HG02759 (cell line): ENCODE measurements at regions not wholly inside any gene's neighbourhood (a gene's known extent, or its start where the extent isn't known, plus 50 kb on each side); places are given as distances from the start of the nearest gene placed in this dataset.
"Not testable (repeated sequence)": the region's sequence is repeated elsewhere in the genome, so short reads cannot be mapped to it uniquely, and the experiment has no call there.

Experiments used
- ATAC-seq: cut with Tn5 transposase; IDR thresholded peaks from one replicate; pipeline ENCODE4 v1.9.1; 2021; ENCODE audit warnings: mild to moderate bottlenecking, moderate library complexity; ENCODE audit not compliant: unreplicated experiment

DNA sequence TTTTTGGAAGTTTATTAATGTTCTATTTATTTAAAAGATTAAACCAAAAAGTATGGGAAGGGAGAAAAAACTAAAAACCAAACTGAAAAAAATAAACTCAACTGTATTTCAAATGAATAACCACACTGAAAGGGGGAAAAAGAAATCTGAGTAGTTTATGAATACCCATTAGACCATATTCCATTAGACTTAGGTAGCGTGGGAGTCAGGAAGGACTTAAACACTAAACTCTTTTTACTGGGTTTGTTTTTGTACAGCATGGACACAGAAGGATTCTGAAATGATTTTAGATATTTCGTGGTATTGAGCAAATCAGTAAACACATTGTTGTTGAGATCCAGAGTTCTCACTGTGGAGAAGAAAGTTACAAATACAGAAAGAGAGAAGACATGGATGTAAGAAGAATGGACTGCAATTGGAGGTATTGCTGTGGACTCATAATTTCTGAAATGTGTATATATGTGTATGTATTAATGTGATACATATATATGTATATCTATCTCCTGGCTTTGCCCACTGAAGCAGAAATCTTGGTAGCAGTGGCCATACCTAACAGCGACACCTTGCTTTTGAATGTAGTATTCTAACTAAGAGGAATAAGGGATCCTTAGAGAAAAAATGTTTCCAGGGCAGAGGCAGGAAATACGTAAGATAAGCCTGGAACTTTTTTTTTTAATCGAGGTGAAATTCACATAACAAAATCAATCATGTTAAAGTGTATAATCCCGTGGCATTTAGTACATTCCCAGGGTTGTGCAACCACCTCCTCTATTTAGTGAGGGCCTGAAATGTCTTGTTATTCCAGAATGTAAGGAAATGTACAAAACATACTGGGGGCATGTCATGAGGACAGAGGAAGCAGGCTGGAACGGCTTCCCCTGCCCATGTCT is 228.8 kb downstream of the SMARCA2 start:
- ATAC-seq: no peak

DNA sequence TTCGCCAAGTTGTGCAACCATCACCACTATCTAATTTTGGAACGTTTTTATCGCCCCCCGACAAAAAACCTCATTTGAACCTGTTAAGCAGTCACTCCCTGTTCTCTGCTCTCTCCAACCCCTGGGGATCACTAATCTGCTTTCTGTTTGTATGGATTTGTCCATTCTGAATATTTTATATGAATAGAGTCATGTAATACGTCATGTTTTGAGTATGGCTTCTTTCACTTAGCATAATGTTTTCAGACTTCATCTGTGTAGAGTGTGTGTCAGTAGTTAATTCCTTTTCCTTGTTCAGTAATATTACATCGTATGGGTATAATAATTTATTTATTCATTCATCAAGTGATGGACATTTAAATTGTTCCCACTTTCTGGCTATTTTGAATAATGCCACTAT is 232.2 kb downstream of the SMARCA2 start:
- ATAC-seq: no peak

DNA sequence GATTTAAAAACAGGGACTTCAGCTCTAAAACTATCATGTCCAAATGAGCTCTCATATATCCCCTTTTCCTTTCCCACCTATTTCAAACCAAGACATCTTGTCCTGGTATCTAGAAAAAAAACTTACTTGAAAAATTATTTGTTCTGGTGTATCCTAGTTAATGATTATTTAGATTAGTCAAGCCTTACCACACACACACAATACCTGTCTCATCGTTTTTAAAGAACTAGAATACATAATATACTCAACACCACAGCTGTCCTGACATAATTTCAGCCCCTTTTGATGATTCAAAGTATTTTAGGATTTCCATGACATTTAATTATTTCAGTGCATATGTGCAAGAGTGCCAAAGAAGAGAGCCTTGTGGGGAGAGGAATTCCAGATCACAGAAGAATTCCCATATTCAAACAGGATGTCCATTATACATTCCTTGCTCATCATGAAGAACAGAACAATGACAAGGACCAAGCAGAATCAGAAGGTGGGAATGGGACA is 233.7 kb downstream of the SMARCA2 start:
- no peak for ATAC-seq

DNA sequence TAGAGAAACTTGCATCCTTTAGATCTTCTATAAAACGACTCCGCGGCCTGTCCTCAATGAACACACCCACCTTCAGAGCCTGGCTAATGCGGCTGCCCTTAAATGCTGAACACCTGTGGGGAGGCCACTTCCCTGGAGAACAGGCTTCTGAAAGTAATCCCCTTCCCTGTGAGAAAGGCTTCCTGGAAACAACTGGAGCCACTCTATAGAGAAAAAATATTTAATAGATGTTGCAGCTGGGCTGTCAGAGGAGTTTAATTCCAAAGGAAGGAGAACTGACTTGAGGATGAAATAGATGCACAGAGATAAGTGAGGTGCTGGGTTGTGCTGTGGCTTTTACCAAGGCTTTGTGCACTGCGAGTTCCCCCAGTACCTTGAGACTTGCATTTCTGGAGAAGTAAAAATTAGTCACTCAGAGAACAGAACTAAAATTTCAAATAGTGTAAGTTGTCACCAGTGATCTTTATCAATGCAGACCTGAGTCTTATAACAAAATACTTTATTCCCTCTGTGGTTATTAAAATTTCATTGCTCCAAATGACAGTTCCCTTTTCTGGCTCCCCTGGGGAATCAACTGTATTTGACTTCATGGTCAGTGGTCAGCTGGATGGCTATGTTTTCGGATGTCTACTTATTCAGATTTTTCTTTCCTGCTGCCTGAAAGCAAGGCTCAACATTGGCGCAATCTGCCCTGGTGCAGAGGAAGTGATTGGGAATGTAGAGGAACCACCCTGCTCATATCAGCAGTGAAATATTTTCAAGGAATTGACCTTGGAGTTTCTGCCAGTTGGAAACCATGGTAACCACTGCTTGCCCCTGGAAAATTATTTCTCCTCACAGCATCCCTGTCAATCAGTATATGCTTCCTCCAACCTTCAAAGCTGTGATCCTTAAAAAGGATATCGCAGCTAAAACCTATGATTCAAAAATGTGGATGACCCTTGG is 238.8 kb downstream of the SMARCA2 start:
- ATAC-seq: no peak

DNA sequence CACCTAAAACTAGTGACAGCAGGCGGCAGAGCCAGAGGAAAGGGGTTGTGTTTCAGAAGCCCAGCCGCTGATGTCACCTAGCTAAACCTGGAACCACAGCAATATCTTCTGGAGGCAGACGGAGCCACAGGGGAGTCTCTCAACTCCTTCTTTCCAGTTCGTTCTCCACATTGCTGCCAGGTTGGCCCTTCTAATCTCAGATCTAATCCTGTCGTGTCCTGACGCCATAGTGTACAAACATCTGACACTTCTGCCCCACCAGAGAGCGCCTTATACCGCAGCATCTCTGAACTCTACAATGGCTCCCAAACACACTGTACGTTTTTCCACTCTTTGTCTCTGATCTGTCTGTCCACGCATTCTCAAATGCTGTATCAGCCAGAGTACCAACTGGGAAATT is 240.0 kb downstream of the SMARCA2 start:
- ATAC-seq: no peak

DNA sequence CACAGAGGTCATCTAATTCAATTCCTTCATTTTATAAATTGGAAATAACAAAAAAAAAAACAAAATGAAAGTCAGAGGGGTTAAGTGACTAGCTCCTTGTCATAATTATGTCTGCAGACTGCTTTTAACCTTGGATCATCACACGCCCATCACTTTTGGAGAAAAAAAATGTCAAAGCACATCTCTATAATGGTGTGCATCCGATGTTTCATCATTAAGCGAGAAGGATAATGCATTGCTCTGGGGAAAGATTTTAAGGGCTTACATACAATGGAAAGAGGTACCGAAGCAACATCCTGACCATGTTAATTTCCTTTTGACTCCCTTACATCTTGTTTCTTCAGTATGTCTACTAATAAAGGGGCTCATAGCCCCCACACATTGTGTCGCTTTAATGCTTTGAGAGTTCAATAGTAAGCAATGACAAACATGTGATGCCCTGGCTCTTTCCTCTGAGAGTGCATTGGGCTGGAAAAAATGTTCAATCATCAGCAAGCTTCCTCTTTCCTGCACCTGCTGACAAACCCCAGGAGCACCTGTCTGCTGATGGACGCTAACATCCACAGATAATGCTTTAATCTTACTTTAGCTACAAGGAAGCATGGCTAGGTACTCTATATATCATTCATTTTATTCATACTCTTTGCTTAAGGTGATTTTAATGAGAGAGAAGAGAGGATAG is 242.2 kb downstream of the SMARCA2 start:
- no peak for ATAC-seq

DNA sequence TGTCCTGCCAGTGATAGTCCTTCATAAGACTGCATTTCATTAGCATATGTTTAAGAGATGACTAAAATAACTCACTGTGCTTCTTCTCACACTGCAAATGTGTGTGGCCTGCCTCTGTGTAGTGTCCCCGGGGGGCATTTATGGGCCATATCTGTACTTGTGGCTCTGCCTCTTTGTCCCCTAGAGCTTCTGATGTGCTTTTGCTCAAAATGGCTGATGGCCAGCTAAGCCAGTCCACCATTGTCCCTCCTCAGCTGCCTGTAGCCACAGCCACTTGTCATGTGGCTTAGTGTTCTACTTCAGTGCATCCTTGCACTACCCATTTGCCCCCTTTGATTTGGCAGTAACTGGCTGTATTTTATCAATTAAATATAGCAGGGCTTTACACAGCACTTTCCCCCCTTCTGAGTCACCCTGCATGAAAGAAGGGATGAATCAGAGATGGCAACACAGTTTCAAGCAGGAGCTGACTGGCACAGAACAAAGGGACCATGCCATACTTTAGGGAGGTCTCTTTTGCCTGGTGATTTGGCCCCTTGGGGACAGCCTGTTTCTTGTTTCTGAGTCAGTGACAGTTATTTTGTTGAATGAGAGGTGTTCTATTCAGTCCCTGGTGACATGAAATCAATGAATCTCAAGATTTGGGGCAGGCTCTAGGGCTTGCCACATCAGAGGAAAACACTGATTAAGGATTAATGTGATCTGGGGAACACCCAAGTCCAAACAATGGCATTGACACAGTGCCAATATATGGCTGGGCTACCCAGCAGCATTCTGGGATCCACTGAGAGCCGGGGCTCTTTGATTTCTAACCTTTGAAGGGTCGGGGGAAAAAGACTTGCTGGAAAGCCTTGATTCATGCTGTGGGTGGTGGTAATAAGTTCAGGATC is 245.5 kb downstream of the SMARCA2 start:
- no peak for ATAC-seq

DNA sequence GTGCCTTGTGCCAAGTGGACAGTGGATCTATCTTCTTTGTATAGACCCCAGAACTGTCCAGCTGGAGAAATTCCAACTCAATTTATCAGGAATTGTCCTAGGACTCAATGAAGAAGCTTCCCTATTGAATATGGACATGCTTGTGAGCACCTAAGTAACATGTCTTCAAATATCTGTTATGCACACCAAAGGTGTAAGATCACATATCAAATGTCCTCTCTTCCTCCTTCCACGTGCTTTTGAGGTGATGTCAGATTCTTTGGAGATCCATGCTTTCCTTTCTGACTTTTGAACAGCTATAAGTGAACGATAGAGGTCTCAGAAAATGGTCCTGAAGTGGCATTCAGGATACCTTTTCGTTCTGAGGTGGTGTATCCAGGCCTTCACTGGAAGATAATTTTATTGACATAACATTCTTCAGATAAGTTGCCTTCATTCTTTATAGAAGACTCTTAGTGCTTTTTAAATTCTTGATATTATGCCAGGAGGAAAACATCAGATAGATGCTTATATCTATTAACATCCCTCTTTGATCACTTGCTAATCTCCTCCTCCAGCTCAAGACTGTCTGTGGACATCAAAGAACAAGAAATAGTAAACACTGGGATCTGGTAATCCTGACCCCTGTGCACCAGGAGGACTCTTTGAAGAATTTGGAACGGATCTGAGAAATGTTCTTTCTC is 246.4 kb downstream of the SMARCA2 start:
- ATAC-seq: no peak

DNA sequence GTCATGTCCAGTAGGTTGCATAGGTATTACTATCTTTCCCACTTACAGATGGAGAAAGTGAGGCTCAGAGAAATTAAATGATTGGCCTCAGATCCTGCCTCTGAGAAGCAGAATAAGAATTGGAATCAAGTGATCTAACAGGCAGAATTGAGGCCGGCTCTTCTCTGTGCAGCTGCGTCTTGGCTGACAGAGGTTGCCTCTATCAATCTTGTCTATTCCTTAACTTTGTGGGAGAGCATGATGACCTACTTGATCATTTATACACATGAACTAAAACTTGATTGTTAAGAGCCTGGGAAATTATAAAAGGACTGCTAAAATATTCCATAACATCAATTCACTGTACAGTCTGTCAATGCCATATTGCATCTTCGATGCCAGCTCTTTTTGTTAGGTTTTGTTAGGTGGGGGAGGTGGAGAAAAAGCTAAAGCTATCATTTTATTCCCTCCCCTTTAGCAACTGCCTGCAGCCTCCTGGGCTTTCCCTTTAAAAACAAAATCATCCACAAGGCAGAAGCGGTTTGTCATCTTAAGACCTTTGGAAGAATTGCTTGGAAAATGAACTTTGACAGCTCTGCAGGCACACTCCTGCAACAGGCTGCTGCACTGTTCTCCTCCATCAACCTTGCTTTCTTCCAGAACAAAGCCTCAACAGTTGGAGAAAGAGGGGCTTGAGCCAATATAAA is 247.4 kb downstream of the SMARCA2 start:
- no peak for ATAC-seq

DNA sequence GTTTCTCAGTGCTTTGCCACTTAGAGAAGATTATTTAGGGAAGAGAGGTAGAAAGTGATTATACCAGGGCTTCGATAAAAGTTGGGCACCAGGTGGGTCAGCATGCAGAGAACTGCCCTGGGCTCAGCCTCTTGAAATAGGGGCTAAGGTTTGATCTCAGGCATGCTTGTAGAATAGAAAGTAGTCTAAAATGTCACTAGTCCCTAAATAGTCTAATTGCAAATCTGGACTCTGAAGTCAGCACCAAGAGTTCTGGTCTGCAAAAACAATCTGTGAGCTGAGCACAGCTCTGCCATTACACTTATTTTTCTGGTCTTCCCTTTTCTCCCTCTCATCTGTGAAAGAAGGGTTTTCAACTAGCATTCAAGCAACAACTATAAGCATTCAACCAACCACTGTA is 248.0 kb downstream of the SMARCA2 start:
- no peak for ATAC-seq

DNA sequence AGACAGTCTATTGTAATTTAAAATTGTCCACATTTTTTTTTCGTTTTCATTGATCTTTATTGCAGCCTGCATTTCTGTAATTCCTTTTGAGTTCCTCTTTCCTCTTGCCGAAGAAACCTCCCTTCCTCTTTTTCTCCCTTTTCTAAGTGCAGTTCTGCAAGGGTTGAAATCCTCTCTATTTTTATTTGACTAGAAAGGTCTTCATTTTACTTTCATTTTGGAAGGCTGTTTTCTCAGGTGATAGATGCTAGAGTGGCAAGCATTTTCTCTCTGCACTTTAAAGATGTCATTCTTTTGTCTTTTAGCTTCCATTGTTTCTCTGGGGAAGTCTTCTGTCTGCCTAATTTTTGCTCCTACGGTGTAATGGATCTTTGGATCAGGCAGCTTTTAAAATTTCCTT is 248.5 kb downstream of the SMARCA2 start:
- ATAC-seq: no peak

DNA sequence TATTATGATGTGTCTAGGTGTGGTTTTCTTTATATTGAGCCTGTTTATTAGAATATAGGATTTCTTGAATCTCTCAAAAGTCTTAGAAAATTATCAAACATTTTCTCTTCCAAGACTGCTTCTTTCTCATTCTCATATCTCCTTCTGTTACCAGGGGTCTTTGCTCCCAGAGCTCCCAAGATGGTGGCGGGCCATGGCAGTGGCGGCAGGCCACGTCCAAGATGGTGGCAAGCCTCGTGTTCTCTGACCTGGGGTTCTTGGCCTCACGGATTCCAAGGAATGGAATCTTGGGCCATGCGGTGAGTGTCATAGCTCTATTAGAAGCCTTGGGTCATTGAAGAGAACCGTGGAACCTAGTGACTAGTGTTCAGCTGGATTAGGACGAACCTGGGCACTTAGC is 248.9 kb downstream of the SMARCA2 start:
- no peak for ATAC-seq

DNA sequence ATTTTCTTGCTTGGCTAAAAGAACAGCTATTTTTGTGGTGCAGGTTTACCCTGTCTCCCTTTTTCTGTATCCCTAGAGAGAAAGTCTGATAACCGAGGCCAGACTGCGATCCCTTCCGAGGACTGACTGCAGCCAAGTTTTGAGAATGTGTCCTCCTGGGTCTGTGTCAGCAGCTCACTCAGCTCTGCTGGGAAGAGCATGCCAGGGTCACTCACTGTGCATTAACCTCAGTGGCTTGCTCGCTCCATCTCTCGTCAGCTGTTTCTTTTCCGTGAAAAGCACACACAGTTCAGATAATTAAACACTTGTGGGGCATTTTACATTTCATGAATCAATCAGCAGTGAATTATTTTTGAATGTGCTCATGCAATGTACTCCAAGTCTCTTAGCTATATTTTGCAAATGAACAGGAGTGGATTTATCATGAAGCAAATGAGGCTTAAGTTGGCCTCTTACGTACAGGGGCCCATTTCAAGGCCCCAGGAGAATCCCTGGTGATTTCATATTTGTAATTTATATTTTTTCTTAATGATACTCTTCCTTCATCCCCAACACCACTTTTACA is 252.1 kb downstream of the SMARCA2 start:
- no peak for ATAC-seq

DNA sequence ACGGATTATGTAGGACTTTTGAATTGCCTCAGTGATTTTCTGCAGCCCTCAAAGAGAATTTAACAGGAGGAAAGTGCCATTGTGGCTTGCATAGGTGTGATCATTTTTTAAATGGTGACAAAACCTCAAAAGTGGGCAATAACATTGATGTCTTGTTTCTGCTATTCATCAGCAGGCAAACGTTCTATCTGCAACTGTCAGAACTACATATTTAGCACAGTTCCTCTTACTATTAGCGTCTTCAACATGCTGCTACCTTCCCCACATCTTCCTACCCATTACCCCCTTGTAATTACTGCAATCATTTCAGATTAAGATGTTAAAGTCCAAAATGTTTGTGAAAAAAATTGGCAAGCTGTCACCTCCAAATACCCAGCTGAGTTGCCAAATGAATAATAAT is 254.6 kb downstream of the SMARCA2 start:
- ATAC-seq: no peak

DNA sequence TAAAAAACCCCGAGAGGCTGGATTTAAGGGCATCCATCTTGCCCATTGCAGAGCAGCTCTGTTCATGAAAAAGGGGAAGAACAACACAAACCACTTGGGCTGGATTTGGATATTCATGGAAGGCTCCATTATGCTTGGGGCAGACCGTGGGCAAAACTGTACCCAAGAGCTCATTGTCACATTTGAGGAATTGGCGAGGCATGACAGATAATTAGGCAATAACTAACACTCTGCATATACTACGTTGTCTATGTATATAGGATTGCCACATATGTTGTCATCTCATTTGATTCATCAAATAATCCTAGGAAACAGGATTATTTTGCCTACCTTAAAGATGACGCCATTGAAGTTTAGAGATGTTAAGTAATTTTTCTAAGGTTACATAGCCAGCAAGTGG is 255.4 kb downstream of the SMARCA2 start:
- no peak for ATAC-seq

DNA sequence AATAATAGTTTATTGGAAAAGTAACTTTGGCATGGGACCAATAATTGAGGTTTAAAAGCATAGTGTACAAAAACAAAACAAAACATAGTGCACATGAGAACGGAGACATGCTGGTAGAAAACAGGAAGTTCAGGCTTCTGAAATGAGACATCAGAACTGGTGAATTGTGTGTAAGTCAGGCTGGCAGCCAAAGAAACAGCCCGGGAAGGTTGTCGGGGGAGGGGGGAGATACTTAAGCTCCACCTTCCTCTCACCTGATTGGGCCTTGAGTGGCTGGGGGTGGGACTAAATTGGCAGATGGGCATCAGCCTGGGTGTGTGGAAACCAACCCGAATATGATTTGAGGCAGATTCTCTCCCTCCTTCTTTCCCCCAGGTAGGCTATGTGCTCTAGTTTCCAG is 256.3 kb downstream of the SMARCA2 start:
- peak; percentile 96 for ATAC-seq

DNA sequence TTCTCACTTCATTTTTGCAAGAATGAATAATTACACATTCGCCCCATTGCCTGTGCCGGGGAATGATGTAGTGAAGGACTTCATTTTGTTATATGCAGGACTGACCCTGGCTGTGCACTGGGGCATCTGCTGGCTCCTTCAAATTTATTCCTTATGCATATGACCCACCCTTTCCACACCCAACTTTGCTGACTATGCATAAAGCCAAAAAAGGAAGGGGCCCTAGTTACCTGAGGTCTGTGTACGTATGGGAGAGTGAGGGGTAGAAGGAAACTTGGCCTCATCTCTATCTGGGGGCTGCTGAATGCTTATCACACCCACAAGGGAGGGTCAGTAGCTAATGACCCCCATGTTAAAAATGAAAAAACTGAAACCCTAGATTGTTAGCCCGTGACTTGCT is 259.6 kb downstream of the SMARCA2 start:
- no peak for ATAC-seq

DNA sequence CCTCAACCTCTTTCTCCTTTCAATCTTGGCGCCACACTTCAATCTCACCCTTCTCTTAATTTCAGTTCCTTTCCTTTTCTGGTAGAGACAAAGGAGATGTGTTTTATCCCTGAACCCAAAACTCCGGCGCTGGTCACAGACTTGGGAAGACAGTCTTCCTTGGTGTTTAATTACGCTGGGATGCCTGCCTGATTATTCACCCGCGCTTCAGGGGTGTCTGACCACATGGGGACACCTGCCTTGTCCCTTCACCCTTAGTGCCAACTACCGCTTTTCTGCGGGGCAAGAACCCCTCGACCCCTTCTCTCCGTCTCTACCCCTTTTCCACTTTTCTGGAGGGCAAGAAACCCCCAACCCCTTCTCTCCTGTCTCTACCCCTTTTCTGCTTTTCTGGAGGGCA is 261.1 kb downstream of the SMARCA2 start:
- no peak for ATAC-seq

DNA sequence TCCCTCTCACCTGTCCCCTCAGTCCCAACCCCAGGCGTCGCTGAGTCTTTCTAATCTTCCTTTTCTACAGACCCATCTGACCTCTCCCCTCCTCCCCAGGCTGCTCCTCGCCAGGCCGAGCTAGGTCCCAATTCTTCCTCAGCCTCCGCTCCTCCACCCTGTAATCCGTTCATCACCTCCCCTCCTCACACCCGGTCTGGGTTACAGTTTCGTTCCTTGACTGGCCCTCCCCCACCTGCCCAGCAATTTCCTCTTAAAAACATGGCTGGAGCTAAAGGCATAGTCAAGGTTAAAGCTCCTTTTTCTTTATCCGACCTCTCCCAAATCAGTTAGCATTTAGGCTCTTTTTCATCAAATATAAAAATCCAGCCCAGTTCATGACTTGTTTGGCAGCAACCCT is 262.0 kb downstream of the SMARCA2 start:
- ATAC-seq: not testable (repeated sequence)
